Smooth muscle cell of the brain vasculature (primary cell): ENCODE measurements at regions not wholly inside any gene's neighbourhood (a gene's known extent, or its start where the extent isn't known, plus 50 kb on each side); places are given as distances from the start of the nearest gene placed in this dataset.

ENCODE experiments used
- DNase-seq: peaks from one replicate; pipeline ENCODE4 v3.0.0-alpha.2; 2012; ENCODE audit warnings: low read depth, low spot score

- no peak for DNase-seq
Measured at GRCh38 chr2:120991441-120991840, 255.8 kb downstream of the GLI2 start.

GRCh38 chr2:120992791-120993555 is 257.3 kb downstream of the GLI2 start:
- no peak for DNase-seq

DNA sequence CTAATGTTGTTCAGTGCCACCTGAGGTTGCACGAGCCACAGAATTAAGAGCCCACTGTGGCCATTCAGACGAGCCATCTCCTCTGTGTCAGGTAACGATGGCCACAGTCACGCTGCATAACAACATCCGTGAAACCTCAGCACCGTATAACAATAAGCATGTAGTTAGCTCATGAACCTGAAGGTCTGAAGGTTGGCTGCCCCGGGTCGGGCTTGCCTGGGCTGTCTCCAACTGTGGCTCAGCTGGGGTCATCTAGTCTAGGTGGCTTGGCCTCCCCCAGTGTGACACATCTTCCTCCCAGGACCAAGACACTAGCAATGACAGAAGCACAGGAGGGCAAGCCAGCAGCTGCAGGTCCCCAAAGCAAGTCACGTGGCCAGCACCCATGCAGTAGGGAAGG is 258.0 kb downstream of the GLI2 start:
- DNase-seq: no peak

- no peak for DNase-seq
Measured at GRCh38 chr2:120994301-120994995, 258.8 kb downstream of the GLI2 start.

- DNase-seq: no peak
Measured at GRCh38 chr2:120995152-120995551, 259.5 kb downstream of the GLI2 start.

GRCh38 chr2:120995656-120996190 is 260.1 kb downstream of the GLI2 start:
- no peak for DNase-seq

GRCh38 chr2:120999377-121000097 is 263.9 kb downstream of the GLI2 start:
- DNase-seq: no peak

DNA sequence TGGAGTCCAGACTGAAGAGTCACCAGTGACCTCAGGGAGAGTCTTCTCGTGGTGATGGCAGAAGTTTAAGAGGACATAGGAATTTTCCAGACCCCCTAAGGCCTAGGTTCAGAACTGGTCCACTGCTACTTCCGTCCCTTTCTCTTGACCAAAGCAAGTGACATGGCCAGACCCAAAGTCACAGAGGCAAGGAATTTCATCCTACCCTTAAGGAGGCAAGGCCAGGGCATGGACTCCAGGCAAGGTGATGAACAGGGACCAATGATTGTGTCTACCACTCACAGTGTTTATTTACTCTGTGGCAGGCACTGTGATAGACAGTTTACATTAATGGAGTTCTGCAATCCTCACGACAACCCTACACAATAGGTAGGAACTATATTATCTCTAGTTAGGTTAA is 265.1 kb downstream of the GLI2 start:
- DNase-seq: no peak

- no peak for DNase-seq
Measured at GRCh38 chr2:121001641-121002040, 266.0 kb downstream of the GLI2 start.

DNA sequence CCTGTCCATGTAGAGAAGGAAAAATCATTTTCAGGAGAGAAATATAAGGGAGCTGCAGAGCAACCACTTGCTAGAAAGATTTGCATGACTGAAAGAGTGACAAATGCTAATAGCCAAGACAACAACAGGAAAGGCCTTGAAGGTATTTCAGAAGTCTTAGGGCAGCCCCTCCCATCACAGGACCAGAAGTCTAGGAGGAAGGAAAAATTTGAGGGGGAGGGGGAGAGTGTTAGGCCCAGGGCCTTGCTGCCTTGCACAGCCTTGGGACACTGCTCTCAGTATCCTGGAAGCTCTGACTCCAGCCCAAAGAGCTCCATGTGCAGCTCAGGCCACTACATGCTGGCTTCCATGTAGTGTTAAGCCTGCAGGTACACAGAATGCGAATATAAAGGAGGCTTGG is 266.9 kb downstream of the GLI2 start:
- no peak for DNase-seq

GRCh38 chr2:121003391-121003790 is 267.7 kb downstream of the GLI2 start:
- DNase-seq: no peak

DNA sequence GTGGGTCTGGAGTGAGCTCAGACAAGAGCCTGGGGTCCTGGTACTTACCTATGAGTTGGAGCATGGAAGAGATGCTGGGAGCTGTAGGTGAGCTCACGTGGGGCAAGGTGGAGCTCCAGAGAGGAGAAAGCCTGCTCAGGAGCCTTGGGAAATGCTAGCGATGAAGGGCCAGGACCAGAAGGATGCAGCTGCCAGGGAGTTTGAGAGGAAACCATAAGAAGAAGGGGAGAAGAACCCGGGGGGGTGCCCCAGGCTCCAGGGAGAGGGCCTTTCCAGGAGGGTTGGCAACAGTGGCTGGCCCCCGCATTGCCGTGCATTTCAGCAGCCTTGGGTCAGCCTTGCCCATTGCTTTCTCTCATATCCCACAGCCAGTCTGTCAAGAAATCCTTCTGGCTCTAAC is 268.7 kb downstream of the GLI2 start:
- no peak for DNase-seq

- no peak for DNase-seq
Measured at GRCh38 chr2:121004950-121005349, 269.3 kb downstream of the GLI2 start.

- DNase-seq: no peak
Measured at GRCh38 chr2:121005453-121005852, 269.8 kb downstream of the GLI2 start.

GRCh38 chr2:121006743-121007489 is 271.2 kb downstream of the GLI2 start:
- no peak for DNase-seq

GRCh38 chr2:121007490-121007853 is 271.8 kb downstream of the GLI2 start:
- DNase-seq: no peak

GRCh38 chr2:121008975-121009374 is 273.3 kb downstream of the GLI2 start:
- DNase-seq: no peak

- no peak for DNase-seq
Measured at GRCh38 chr2:121010998-121011397, 274.0 kb downstream of the TFCP2L1 start.

GRCh38 chr2:121014876-121015275 is 270.1 kb downstream of the TFCP2L1 start:
- no peak for DNase-seq

DNA sequence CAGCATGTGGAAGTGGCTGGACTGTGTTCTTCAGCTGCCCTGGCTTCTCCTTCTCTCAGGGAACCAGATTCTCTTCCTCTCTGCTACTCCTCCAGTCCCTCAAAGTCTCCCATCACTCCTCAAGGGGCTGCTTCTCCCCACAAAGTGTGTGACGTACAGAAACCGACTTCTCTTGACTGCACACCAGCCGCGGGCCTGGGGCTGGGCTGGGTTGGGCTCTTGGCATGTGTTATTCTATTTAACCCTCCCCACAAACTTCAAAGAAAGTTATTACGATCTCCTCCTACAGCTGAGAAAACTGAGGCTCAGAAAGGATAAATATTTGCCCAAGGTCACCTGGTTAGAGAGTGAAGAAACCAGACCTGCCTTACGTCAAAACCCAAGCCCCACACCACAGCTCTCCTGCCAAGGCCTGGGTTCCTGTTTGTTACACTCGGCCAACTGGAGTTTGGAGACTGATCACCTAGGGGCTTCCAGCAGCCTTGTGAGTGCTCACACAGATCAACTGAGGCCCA is 269.0 kb downstream of the TFCP2L1 start:
- no peak for DNase-seq

GRCh38 chr2:121017396-121017795 is 267.6 kb downstream of the TFCP2L1 start:
- no peak for DNase-seq
